OCI-LY3 (cell line): ENCODE measurements at regions not wholly inside any gene's neighbourhood (a gene's known extent, or its start where the extent isn't known, plus 50 kb on each side); places are given as distances from the start of the nearest gene placed in this dataset.

Experiments used
- CTCF ChIP-seq: fragments of 200-600, 300-600 bp; sonication (generic); IDR thresholded peaks from 2 replicates; pipeline ENCODE4 v1.5.1; 2014; ENCODE audit warnings: antibody characterized with exemption, low read length, low read depth
- EZH2phosphoT487 ChIP-seq: fragments of 200-600 bp; shearing (Covaris generic); IDR thresholded peaks from 2 replicates; pipeline ENCODE4 v1.6.1; 2018; ENCODE audit warnings: antibody characterized with exemption, mixed run types, low read depth

- TF ChIP-seq CTCF (no peak), EZH2phosphoT487 (no peak)
Measured at GRCh38 chr2:19819097-19820065, 82.4 kb downstream of the TTC32 start.
